Right ventricle myocardium superior (tissue), 1 donor: ENCODE measurements at regions not wholly inside any gene's neighbourhood (a gene's known extent, or its start where the extent isn't known, plus 50 kb on each side); places are given as distances from the start of the nearest gene placed in this dataset.
"Not testable (repeated sequence)": the region's sequence is repeated elsewhere in the genome, so short reads cannot be mapped to it uniquely, and the experiment has no call there.

Experiments
- ATAC-seq: fragments of 200-7000 bp; cut with Tn5 transposase; one replicate; pipeline ENCODE4 v1.9.1; 2020; ENCODE audit warnings: mild to moderate bottlenecking; ENCODE audit not compliant: poor library complexity
- DNase-seq: peaks from one replicate; pipeline ENCODE4 v3.0.0-alpha.2; 2020
- intact Hi-C: fragments of 100-400 bp; cut with DNase I; formaldehyde crosslinking; loops from one replicate; pipeline ENCODE4 v1.11.2; 2022
- donor health status: DM: no; HTN: yes; CAD: no; lungs with severe emphysema.

DNA sequence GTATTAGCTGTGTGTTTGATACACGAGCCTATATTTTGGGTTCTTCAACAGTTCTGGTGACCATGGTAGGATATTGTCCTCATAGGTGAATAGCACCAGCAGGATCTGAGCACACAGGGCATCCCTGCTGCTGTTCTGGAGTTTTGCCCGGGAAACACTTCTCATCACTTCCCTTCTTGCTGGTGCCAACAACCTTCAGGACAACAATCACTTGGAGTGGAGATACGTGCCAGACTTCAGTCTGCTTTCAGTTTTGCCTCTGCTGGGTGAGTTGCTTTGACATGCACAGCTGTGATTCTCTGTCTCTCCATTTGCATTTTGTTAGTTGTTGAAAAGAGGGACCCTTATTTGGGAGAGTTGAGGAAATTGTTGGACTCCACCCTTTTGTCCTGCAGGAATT, 1347.2 kb upstream of the DDX18 start:
- ATAC-seq (no peak), DNase-seq (no peak)
- intact Hi-C loops: no loop called here

DNA sequence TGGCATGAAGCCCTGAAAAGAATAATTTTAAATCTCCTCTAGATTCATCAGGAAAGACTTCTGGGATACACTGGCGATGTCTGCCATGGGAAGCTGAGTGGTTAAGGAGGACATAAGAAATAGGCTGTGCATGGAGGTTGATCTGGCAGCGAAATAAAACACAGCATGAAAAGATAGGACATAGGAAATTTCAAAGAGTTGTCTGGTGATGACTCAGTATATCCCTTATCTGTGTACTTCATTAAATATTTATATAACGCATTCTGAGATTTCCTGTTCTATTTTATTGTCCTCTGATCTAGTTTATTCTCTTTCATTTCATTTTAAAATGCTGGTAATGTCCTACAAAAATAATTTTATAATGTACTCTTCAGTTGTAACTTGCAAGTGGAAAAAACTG, 1337.3 kb upstream of the DDX18 start:
- no peak for ATAC-seq
- intact Hi-C loops: no loop called here

GRCh38 chr2:116487336-116487735, 1327.2 kb upstream of the DDX18 start:
- intact Hi-C loops: no loop called here
- ATAC-seq: no peak

More for the DNA sequence above, 1337.3 kb upstream of the DDX18 start:
- no peak for DNase-seq

GRCh38 chr2:116489292-116489691, 1325.2 kb upstream of the DDX18 start:
- ATAC-seq (no peak), DNase-seq (no peak)
- intact Hi-C loops: no loop called here

More at GRCh38 chr2:116487336-116487735, 1327.2 kb upstream of the DDX18 start:
- DNase-seq: no peak

DNA sequence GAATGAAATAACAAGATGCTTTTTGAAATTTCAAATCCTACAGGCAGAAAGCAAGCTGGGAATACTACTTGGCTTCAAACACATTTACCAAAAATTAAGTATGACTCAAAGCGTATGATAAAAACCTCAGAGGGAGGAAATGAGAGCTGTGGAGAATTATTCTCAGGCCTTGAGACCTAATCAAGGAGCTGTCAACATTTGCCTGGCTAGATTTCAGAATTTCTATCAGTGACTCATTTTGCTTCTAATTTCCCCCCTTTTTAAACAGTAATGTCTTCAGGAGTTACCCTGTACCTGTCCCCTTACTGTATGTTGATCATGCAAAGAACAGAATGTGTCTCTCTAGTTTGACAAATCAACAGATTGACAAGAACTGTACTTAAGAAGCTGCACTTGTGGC, 1324.5 kb upstream of the DDX18 start:
- no peak for DNase-seq
- intact Hi-C loops: no loop called here
- no peak for ATAC-seq

GRCh38 chr2:116490511-116491145, 1323.9 kb upstream of the DDX18 start:
- DNase-seq (no peak), ATAC-seq (no peak)
- intact Hi-C loops: no loop called here

GRCh38 chr2:116491292-116491691, 1323.2 kb upstream of the DDX18 start:
- DNase-seq (no peak), ATAC-seq (no peak)
- intact Hi-C loops: no loop called here

- DNase-seq: no peak
- intact Hi-C loops: no loop called here
- ATAC-seq: no peak
Observed at GRCh38 chr2:116499389-116499788, 1315.1 kb upstream of the DDX18 start.

DNA sequence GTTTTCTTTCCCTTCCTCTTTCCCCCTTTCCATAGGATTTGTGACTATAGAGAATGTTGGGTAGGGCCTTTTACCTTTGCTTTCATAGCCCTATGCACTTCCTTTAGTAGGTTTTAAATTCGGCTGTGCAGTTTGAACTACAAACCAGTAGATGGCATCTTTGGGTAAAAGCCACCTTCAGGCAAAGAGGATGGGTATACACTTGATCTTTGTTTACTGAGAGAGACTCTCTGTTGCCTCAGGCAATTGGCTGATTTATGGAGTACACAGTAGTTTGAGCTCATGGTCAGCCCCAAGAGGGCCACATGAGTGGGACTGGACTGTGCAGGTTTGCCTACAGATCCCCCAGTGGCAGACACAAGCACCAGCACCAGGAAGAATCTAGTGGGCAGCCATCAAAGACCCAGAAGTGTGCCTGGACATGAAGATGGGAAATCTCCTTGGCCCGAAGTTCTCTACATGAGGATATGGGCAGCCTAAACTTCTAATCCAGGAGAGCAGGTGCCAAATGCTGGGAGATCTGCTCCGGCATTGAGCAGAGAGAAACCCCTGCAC, 1304.3 kb upstream of the DDX18 start:
- ATAC-seq: no peak
- no peak for DNase-seq
- intact Hi-C loops: no loop called here

- DNase-seq (no peak), ATAC-seq (no peak)
- intact Hi-C loops: no loop called here
Observed at GRCh38 chr2:116511426-116511825, 1303.1 kb upstream of the DDX18 start.

DNA sequence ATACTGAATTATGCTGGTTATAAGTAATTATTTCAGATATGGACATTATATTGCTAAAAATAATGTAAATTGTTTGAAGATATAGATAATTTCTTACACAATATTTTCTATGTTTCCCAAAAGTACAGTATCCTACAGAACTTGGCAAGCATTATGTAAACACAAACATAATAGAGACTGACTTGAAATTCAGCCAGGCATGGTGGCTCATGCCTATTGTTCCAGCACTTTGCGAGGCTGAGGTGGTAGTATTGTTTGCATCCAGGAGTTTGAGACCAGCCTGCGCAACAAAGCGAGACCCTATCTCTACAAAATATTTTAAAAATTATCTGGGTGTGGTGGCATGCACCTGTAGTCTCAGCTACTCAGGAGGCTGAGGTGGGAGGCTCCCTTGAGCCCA, 1300.5 kb upstream of the DDX18 start:
- DNase-seq: no peak
- intact Hi-C loops: no loop called here

DNA sequence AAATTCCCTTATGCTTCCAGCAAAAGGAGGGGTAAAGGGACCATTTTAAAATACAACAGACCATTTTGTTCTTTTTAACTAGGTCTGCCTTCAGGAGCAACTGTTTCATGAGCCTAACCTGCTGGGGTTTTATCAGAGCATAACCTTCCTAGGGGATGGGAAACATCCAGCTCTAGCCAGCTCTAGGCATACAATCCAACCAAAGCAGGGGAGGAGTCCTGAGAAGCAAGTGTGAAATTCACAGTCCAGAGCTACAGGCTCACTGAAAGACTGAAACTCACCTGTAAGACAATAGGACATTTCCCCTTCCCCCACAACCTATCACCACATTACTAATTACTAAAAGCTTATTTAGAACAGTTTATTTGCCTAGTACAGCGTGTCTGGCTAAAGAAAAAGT, 1296.6 kb upstream of the DDX18 start:
- ATAC-seq: no peak
- no peak for DNase-seq
- intact Hi-C loops: no loop called here

More for the DNA sequence above, 1300.5 kb upstream of the DDX18 start:
- no peak for ATAC-seq

- intact Hi-C loops: no loop called here
- DNase-seq (no peak), ATAC-seq (no peak)
Observed at GRCh38 chr2:116537811-116538210, 1276.7 kb upstream of the DDX18 start.

- intact Hi-C loops: no loop called here
- ATAC-seq (no peak), DNase-seq (no peak)
Observed at GRCh38 chr2:116545286-116546068, 1269.0 kb upstream of the DDX18 start.

DNA sequence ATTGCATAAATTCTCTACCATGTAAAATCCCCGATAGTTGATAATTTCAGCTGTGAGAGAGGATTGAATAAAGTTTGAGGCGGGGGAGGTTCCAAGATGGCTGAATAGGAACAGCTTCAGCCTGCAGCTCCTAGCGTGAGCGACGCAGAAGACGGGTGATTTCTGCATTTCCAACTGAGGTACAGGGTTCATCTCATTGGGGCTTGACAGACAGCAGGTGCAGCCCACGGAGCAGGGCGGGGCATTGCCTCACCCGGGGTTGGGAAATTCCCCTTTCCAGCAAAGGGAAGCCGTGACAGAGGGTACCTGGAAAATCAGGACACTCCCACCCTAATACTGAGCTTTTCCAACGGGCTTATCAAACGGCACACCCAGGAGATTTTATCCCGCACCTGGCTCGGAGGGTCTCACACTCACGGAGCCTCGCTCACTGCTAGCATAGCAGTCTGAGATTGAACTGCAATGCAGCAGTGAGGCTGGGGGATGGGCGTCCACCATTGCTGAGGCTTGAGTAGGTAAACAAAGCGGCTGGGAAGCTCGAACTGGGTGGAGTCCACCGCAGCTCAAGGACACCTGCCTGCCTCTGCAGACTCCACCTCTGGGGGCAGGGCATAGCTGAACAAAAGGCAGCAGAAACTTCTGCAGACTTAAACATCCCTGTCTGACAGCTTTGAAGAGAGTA, 1261.6 kb upstream of the DDX18 start:
- ATAC-seq, intact Hi-C loops, DNase-seq: not testable (repeated sequence)

DNA sequence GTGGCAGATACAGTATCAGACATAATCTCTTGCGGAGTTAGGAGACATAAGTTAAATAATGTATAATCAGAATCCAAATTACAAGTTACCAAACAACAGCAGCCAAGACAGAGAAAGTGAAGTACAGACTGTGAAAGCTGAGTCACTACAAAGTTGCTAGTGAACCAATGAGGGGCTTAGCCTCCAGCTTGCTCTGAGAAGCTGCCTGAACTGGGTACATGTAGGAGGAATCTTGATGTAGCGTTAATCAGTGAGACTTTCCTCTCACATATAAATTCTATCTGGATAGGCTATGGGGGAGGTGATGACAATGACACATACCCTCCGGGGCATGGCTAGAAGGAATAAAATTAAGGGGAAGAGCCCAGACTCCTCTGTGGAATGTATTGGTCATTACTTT, 1234.3 kb upstream of the DDX18 start:
- no peak for ATAC-seq
- no peak for DNase-seq
- intact Hi-C loops: no loop called here

DNA sequence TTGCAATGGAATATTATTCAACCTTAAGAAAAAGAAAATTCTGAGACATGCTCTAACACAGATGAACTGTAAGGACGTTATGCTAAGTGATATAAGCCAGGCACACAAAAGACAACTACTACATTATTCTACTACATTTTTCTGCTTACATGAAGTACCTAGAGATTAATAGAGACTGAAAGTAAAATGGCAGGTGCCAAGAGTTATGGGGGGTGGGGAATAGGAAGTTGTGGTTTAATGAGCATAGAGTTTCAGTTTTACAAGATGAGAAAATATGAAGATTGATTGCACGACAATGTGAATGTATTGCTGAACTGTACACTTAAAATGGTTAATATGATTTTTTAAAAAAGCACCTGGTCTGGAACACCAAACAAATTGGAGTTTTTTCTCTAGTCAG, 1231.6 kb upstream of the DDX18 start:
- intact Hi-C loops: no loop called here
- DNase-seq (no peak), ATAC-seq (no peak)

DNA sequence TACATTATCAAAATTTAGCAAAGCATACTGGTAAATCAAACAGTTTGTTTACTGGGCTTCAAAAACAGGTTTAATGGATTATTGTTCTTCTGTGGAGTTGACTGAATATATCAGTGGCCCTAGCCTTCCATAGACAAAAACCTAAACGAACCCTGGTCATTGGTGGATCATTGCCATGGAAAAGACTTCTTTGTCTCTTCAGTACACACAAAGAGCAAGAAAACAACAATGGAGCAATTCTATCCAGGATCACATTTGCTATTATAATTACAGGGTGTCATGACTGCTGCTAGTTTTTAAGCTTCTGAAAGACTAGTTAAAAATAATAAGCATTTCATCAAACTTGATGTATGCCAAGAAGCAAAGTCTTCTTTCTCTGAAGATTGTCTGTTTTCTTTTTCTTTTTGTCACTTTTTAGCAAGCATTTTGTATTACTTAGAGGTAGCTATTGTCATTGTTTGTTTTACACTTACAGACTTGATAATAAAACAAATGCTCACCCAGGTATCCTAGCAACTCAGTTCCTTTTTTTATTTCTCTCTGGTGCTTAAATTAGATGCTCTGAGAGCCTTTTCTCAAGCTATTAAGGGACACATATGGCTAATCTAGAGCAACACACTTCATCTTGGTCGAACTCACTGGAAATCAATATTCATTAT, 1228.7 kb upstream of the DDX18 start:
- no peak for DNase-seq
- ATAC-seq: no peak
- intact Hi-C loops: no loop called here

- no peak for DNase-seq
- ATAC-seq: no peak
- intact Hi-C loops: no loop called here
Observed at GRCh38 chr2:116586328-116586689, 1228.2 kb upstream of the DDX18 start.
